PFSK-1 (cell line): ENCODE measurements at regions not wholly inside any gene's neighbourhood (a gene's known extent, or its start where the extent isn't known, plus 50 kb on each side); places are given as distances from the start of the nearest gene placed in this dataset.

Experiments
- FOXP2 ChIP-seq: optimal IDR thresholded peaks from 2 replicates; pipeline ENCODE3; 2011; ENCODE audit warnings: borderline replicate concordance, control low read depth, inconsistent platforms; ENCODE audit not compliant: insufficient read depth; ENCODE audit errors: extremely low read length, extremely low read depth
- POLR2AphosphoS5 ChIP-seq: IDR thresholded peaks from 2 replicates; pipeline ENCODE4 v1.6.1; 2012; ENCODE audit warnings: low read depth, mild to moderate bottlenecking, control low read depth, low read length, moderate library complexity
- SIN3A ChIP-seq: IDR thresholded peaks from 2 replicates; pipeline ENCODE4 v1.6.1; 2012; ENCODE audit warnings: mild to moderate bottlenecking, low read length, moderate library complexity, borderline replicate concordance; ENCODE audit not compliant: insufficient read depth
- TAF1 ChIP-seq: IDR thresholded peaks from 2 replicates; pipeline ENCODE4 v1.6.1; 2012; ENCODE audit warnings: low read length, control low read depth, borderline replicate concordance; ENCODE audit not compliant: insufficient read depth
- TF ChIP-seq, protein P1 (sequence below), 2 experiments: IDR thresholded peaks; 2 replicates each; pipeline versions ENCODE4 v1.6.1 to v1.8.0; 2011 to 2012; ENCODE audit warnings: low read depth in 2 of 2, low read length in 2 of 2, control low read depth in 1 of 2, inconsistent platforms in 1 of 2, mild to moderate bottlenecking in 1 of 2, moderate library complexity in 1 of 2; ENCODE audit not compliant: insufficient read depth in 1 of 2

DNA sequence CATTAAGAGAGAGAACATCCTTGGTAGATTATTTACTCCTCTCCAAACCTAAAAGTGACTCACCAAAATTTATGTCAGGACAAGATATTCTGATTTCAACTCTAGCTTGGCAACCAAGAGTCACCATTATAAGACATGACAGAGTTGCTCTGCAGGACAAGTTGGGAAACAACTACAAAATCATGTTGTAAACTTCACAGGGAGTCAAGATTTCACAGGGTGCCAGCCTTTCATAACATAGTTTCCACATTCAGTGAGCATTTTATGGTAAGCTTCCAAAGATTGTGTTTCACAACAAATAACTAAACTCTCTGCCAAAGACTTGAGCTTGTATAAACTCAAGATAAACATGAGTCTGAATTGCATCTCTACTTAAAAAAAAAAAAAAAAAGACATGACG is 121.0 kb upstream of the DIAPH2 start:
- TF ChIP-seq, protein P1, sequence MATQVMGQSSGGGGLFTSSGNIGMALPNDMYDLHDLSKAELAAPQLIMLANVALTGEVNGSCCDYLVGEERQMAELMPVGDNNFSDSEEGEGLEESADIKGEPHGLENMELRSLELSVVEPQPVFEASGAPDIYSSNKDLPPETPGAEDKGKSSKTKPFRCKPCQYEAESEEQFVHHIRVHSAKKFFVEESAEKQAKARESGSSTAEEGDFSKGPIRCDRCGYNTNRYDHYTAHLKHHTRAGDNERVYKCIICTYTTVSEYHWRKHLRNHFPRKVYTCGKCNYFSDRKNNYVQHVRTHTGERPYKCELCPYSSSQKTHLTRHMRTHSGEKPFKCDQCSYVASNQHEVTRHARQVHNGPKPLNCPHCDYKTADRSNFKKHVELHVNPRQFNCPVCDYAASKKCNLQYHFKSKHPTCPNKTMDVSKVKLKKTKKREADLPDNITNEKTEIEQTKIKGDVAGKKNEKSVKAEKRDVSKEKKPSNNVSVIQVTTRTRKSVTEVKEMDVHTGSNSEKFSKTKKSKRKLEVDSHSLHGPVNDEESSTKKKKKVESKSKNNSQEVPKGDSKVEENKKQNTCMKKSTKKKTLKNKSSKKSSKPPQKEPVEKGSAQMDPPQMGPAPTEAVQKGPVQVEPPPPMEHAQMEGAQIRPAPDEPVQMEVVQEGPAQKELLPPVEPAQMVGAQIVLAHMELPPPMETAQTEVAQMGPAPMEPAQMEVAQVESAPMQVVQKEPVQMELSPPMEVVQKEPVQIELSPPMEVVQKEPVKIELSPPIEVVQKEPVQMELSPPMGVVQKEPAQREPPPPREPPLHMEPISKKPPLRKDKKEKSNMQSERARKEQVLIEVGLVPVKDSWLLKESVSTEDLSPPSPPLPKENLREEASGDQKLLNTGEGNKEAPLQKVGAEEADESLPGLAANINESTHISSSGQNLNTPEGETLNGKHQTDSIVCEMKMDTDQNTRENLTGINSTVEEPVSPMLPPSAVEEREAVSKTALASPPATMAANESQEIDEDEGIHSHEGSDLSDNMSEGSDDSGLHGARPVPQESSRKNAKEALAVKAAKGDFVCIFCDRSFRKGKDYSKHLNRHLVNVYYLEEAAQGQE (IDR thresholded peaks at IDR 0.05; ENCODE audit: insufficient read depth in 1 of 2, low read depth in 2 of 2, low read length in 2 of 2): no peak
- TF ChIP-seq SIN3A (no peak), POLR2AphosphoS5 (no peak), TAF1 (no peak), FOXP2 (no peak)
